A549 (cell line): ENCODE measurements at regions not wholly inside any gene's neighbourhood (a gene's known extent, or its start where the extent isn't known, plus 50 kb on each side); places are given as distances from the start of the nearest gene placed in this dataset.

ENCODE experiments used
- ATAC-seq, 2 experiments: fragments of 200-7000 bp in 1 of 2; fragments of >200 bp in 1 of 2; cut with Nextera tagmentation in 1 of 2; cut with Tn5 transposase in 1 of 2; 3 replicates each; pipeline versions ENCODE4 v1.8.0 to v1.9.1; 2018 to 2020; ENCODE audit warnings: mild to moderate bottlenecking in 1 of 2, moderate library complexity in 1 of 2
- CTCF ChIA-PET: fragments of 300-600 bp; sonication (Branson Sonifier 250); formaldehyde crosslinking; extraction: SDS; loops from one replicate; lab custom pipeline; 2021; ENCODE audit warnings: antibody characterized with exemption, inconsistent platforms; lab: Yijun Ruan, JAX
- POLR2A ChIA-PET: fragments of 350-600 bp; formaldehyde crosslinking; extraction: SDS; loops from one replicate; lab custom pipeline; 2021; ENCODE audit warnings: antibody characterized with exemption, inconsistent platforms; lab: Yijun Ruan, JAX
- DNase-seq, 2 experiments: peaks; one replicate each; pipeline versions ENCODE4 v3.0.0 to v3.0.0-alpha.2; 2011 to 2016; ENCODE audit warnings: low read depth in 1 of 2, low spot score in 1 of 2
- FAIRE-seq: peaks from 2 replicates; lab custom pipeline; 2011; peaks lifted over from hg19 to GRCh38; lab: Jason Lieb, UNC
- H3K27ac ChIP-seq, 2 experiments: fragments of >200 bp; sonication (Bioruptor Twin); formaldehyde crosslinking; 3 replicates each; pipeline ENCODE4 v1.5.1; 2016 to 2017
- H3K4me1 ChIP-seq: fragments of >200 bp; sonication (Bioruptor Twin); formaldehyde crosslinking; 3 replicates; pipeline ENCODE4 v1.6.1; 2016
- H3K4me2 ChIP-seq: fragments of >200 bp; sonication (Bioruptor Twin); formaldehyde crosslinking; 3 replicates; pipeline ENCODE4 v1.6.1; 2016
- H3K4me3 ChIP-seq: fragments of >200 bp; sonication (Bioruptor Twin); formaldehyde crosslinking; 3 replicates; pipeline ENCODE4 v1.5.1; 2016
- H3K9me3 ChIP-seq: fragments of >200 bp; sonication (Bioruptor Twin); formaldehyde crosslinking; 3 replicates; pipeline ENCODE4 v1.6.1; 2016
- CBX2 ChIP-seq: fragments of 200-600 bp; sonication (generic); IDR thresholded peaks from 2 replicates; pipeline ENCODE4 v1.6.1; 2016; ENCODE audit warnings: low read depth, mild to moderate bottlenecking, borderline replicate concordance
- CEBPB ChIP-seq, 2 experiments: fragments of >200 bp in 1 of 2; sonication (Bioruptor Twin) in 1 of 2; formaldehyde crosslinking in 1 of 2; IDR thresholded peaks; 2 replicates each; pipeline ENCODE4 v1.6.1; 2012 to 2016
- EP300 ChIP-seq, 2 experiments: fragments of >200 bp; sonication (Bioruptor Twin); formaldehyde crosslinking; IDR thresholded peaks; 2 replicates in 1 of 2; 3 replicates in 1 of 2; pipeline ENCODE4 v1.6.1; 2016 to 2017
- ESRRA ChIP-seq: fragments of 150-350 bp; IDR thresholded peaks from 2 replicates; pipeline ENCODE4 v1.6.1; 2014; ENCODE audit warnings: mild to moderate bottlenecking, low read length, borderline replicate concordance
- FOXS1 ChIP-seq: fragments of 250-450 bp; sonication (Bioruptor Pico); IDR thresholded peaks from 2 replicates; pipeline ENCODE4 v1.5.0; 2020; ENCODE audit warnings: mild to moderate bottlenecking, moderate library complexity
- JUN ChIP-seq, 2 experiments: fragments of >200 bp; sonication (Bioruptor Twin); formaldehyde crosslinking; IDR thresholded peaks; 2 replicates in 1 of 2; 3 replicates in 1 of 2; pipeline ENCODE4 v1.6.1; 2016 to 2017
- JUNB ChIP-seq: fragments of >200 bp; sonication (Bioruptor Twin); formaldehyde crosslinking; IDR thresholded peaks from 2 replicates; pipeline ENCODE4 v1.6.1; 2016
- KDM1A ChIP-seq: fragments of 200-600 bp; sonication (generic); IDR thresholded peaks from 2 replicates; pipeline ENCODE4 v1.6.1; 2016; ENCODE audit warnings: low read depth, mild to moderate bottlenecking
- MAFK ChIP-seq: fragments of 450-650 bp; IDR thresholded peaks from 2 replicates; pipeline ENCODE4 v1.6.1; 2014; ENCODE audit not compliant: partially characterized antibody
- PHF8 ChIP-seq: fragments of 200-600 bp; sonication (generic); IDR thresholded peaks from 2 replicates; pipeline ENCODE4 v1.6.1; 2016; ENCODE audit warnings: low read depth, mild to moderate bottlenecking, antibody characterized with exemption, moderate library complexity, borderline replicate concordance
- RAD21 ChIP-seq, 2 experiments: fragments of >200 bp in 1 of 2; sonication (Bioruptor Twin) in 1 of 2; formaldehyde crosslinking in 1 of 2; IDR thresholded peaks in 1 of 2; conservative IDR thresholded peaks in 1 of 2; 2 replicates in 1 of 2; 3 replicates in 1 of 2; pipeline ENCODE4 v1.6.1; 2012 to 2018; ENCODE audit warnings: inconsistent platforms in 1 of 2
- RARB ChIP-seq: fragments of 250-450 bp; sonication (Bioruptor Pico); IDR thresholded peaks from 2 replicates; pipeline ENCODE4 v1.8.0; 2021; ENCODE audit warnings: mild to moderate bottlenecking, moderate library complexity
- RCOR1 ChIP-seq: fragments of 150-350 bp; IDR thresholded peaks from 2 replicates; pipeline ENCODE4 v1.6.1; 2014; ENCODE audit warnings: antibody characterized with exemption, low read length, low read depth
- RFX5 ChIP-seq: fragments of 450-650 bp; IDR thresholded peaks from 2 replicates; pipeline ENCODE4 v1.7.1; 2014; ENCODE audit warnings: antibody characterized with exemption, mild to moderate bottlenecking, moderate library complexity
- TP53 ChIP-seq: fragments of 250-450 bp; sonication (Bioruptor Pico); IDR thresholded peaks from 2 replicates; pipeline ENCODE4 v1.5.0; 2021; ENCODE audit warnings: mild to moderate bottlenecking, moderate library complexity
- WGBS: methylation state at CpG from one replicate; pipeline ENCODE4 v1.1.6; 2017; ENCODE audit errors: missing lambda C conversion rate; 5-methylcytosine and 5-hydroxymethylcytosine counted together
- TF ChIP-seq, protein P1 (sequence below): fragments of 150-350 bp; IDR thresholded peaks from 2 replicates; pipeline ENCODE4 v1.6.1; 2014; ENCODE audit warnings: low read depth, mild to moderate bottlenecking, low read length
- TF ChIP-seq, protein P2 (sequence below): fragments of 250-450 bp; sonication (Bioruptor Pico); IDR thresholded peaks from 2 replicates; pipeline ENCODE4 v1.5.0; 2021; ENCODE audit warnings: mild to moderate bottlenecking, moderate library complexity, borderline replicate concordance
- TF ChIP-seq, protein P3 (sequence below): IDR thresholded peaks from 2 replicates; pipeline ENCODE4 v1.6.1; 2012
- TF ChIP-seq, protein P4 (sequence below): fragments of 200-600 bp; sonication (generic); IDR thresholded peaks from 2 replicates; pipeline ENCODE4 v1.6.1; 2016; ENCODE audit warnings: antibody characterized with exemption, mild to moderate bottlenecking, moderate library complexity
- TF ChIP-seq, protein P5 (sequence below): IDR thresholded peaks from 2 replicates; pipeline ENCODE4 v1.6.1; 2012
- TF ChIP-seq, protein P6 (sequence below): fragments of >200 bp; sonication (Bioruptor Twin); formaldehyde crosslinking; IDR thresholded peaks from 2 replicates; pipeline ENCODE4 v1.6.1; 2016

DNA sequence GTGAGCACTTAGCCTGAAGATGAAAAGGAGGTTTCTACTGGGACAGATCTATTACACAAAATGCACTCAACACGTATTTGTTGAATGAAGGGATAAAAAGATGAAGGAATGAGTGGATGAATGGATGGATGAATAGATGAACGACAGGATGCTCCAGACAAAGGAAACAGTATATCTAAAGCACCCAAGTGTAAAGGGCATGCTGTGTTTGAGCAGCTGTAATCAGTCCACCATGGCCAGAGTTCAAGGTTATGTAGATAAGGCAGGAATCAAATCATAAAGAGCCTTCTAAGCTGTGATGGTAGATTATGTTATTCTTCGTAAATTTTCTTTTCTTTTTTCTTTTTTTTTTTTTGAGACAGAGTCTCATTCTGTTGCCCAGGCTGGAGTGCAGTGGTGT is 194.4 kb upstream of the FOXN2 start:
- DNase-seq (no peak), ATAC-seq (no peak), FAIRE-seq (no peak)
- CTCF ChIA-PET, result no interaction called here
- Histone ChIP-seq H3K9me3 (no peaks in the 10 kb centered on the region), H3K4me2 (no peak overlapping the region), H3K4me3 (no peak overlapping the region), H3K27ac (no peak overlapping the region), H3K4me1 (peaks cover under 1% of the 10 kb centered on the region; the same call in 2 of the 3 replicates)
- TF ChIP-seq FOXS1 (no peak), RARB (CRISPR knock-in tag) (no peak), JUN (IDR thresholded peaks at IDR 0.05) (no peak), CEBPB (IDR thresholded peaks at IDR 0.05) (no peak), TP53 (CRISPR knock-in tag) (no peak), RFX5 (no peak), RCOR1 (no peak), JUNB (no peak), CBX2 (no peak), RAD21 (conservative IDR thresholded peaks at IDR 0.05 in 1 of 2, IDR thresholded peaks at IDR 0.05 in 1 of 2) (no peak), PHF8 (no peak), ESRRA (no peak)
- TF ChIP-seq, protein P1, sequence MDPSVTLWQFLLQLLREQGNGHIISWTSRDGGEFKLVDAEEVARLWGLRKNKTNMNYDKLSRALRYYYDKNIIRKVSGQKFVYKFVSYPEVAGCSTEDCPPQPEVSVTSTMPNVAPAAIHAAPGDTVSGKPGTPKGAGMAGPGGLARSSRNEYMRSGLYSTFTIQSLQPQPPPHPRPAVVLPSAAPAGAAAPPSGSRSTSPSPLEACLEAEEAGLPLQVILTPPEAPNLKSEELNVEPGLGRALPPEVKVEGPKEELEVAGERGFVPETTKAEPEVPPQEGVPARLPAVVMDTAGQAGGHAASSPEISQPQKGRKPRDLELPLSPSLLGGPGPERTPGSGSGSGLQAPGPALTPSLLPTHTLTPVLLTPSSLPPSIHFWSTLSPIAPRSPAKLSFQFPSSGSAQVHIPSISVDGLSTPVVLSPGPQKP, result no peak
- TF ChIP-seq, protein P2, sequence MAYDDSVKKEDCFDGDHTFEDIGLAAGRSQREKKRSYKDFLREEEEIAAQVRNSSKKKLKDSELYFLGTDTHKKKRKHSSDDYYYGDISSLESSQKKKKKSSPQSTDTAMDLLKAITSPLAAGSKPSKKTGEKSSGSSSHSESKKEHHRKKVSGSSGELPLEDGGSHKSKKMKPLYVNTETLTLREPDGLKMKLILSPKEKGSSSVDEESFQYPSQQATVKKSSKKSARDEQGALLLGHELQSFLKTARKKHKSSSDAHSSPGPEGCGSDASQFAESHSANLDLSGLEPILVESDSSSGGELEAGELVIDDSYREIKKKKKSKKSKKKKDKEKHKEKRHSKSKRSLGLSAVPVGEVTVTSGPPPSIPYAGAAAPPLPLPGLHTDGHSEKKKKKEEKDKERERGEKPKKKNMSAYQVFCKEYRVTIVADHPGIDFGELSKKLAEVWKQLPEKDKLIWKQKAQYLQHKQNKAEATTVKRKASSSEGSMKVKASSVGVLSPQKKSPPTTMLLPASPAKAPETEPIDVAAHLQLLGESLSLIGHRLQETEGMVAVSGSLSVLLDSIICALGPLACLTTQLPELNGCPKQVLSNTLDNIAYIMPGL (CRISPR knock-in tag), result no peak
- TF ChIP-seq, protein P3, sequence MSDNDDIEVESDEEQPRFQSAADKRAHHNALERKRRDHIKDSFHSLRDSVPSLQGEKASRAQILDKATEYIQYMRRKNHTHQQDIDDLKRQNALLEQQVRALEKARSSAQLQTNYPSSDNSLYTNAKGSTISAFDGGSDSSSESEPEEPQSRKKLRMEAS, result no peak
- TF ChIP-seq, protein P4, sequence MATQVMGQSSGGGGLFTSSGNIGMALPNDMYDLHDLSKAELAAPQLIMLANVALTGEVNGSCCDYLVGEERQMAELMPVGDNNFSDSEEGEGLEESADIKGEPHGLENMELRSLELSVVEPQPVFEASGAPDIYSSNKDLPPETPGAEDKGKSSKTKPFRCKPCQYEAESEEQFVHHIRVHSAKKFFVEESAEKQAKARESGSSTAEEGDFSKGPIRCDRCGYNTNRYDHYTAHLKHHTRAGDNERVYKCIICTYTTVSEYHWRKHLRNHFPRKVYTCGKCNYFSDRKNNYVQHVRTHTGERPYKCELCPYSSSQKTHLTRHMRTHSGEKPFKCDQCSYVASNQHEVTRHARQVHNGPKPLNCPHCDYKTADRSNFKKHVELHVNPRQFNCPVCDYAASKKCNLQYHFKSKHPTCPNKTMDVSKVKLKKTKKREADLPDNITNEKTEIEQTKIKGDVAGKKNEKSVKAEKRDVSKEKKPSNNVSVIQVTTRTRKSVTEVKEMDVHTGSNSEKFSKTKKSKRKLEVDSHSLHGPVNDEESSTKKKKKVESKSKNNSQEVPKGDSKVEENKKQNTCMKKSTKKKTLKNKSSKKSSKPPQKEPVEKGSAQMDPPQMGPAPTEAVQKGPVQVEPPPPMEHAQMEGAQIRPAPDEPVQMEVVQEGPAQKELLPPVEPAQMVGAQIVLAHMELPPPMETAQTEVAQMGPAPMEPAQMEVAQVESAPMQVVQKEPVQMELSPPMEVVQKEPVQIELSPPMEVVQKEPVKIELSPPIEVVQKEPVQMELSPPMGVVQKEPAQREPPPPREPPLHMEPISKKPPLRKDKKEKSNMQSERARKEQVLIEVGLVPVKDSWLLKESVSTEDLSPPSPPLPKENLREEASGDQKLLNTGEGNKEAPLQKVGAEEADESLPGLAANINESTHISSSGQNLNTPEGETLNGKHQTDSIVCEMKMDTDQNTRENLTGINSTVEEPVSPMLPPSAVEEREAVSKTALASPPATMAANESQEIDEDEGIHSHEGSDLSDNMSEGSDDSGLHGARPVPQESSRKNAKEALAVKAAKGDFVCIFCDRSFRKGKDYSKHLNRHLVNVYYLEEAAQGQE, result no peak
- POLR2A ChIA-PET, result no interaction called here
- WGBS, result 62% methylated on average over 3 of the region's 3 CpGs

DNA sequence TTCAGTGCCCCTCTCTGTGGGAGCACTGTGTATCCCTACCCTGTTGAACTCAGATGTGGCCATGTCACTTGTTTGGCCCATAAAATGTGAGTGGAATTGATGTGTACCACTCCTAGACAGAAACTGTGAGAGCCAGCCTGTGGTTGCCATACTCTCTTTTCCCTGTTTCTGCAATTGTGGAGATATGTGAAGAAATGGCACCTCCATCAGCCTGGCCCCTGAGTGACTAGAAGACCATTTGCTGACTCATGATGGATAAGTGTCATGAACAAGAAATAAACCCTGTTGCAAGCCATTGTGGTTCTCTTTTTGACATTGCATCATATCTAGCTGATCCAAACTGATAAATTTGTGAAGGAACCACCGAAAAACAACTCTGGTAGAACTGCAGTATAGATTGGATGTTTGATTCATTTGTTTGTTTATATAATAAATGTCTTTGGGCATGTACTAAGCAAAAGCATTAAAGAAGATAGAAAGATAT is 193.7 kb upstream of the FOXN2 start:
- WGBS, result 70% methylated on average over 1 of the region's 1 CpG
- Histone ChIP-seq H3K4me1 (no peaks in the 10 kb centered on the region), H3K4me3 (no peak overlapping the region), H3K9me3 (no peaks in the 10 kb centered on the region), H3K4me2 (no peak overlapping the region), H3K27ac (0 out of 6 replicates have a peak overlapping the region, but pooled peaks of 1 of the 2 experiments have one; percentile 13)
- FAIRE-seq, result no peak
- CTCF ChIA-PET, result interaction anchor here (1.1 to 1.4 kb wide), 2 partner anchors 14 to 263 kb away, joined by 3 to 4 read pairs; no protein-coding TSS in a partner anchor
- DNase-seq, result no peak
- POLR2A ChIA-PET, result no interaction called here
- ATAC-seq, result no peak; a peak in 1 of 6 replicates
- TF ChIP-seq, protein P4, result no peak
- TF ChIP-seq JUN (IDR thresholded peaks at IDR 0.05) (no peak), KDM1A (no peak), MAFK (peak; percentile 72), CBX2 (no peak), EP300 (IDR thresholded peaks at IDR 0.05) (no peak)
- TF ChIP-seq, protein P5, sequence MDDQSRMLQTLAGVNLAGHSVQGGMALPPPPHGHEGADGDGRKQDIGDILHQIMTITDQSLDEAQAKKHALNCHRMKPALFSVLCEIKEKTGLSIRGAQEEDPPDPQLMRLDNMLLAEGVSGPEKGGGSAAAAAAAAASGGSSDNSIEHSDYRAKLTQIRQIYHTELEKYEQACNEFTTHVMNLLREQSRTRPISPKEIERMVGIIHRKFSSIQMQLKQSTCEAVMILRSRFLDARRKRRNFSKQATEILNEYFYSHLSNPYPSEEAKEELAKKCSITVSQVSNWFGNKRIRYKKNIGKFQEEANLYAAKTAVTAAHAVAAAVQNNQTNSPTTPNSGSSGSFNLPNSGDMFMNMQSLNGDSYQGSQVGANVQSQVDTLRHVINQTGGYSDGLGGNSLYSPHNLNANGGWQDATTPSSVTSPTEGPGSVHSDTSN, result no peak
- TF ChIP-seq, protein P6, sequence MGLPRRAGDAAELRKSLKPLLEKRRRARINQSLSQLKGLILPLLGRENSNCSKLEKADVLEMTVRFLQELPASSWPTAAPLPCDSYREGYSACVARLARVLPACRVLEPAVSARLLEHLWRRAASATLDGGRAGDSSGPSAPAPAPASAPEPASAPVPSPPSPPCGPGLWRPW, result no peak
- TF ChIP-seq, protein P2 (CRISPR knock-in tag), result no peak
- TF ChIP-seq, protein P3, result no peak
